ENCODE measurements at regions not wholly inside any gene's neighbourhood (a gene's known extent, or its start where the extent isn't known, plus 50 kb on each side); places are given as distances from the start of the nearest gene placed in this dataset.
A peak's percentile ranks its signal among the peaks of the same experiment; 100 is the strongest.

DNA sequence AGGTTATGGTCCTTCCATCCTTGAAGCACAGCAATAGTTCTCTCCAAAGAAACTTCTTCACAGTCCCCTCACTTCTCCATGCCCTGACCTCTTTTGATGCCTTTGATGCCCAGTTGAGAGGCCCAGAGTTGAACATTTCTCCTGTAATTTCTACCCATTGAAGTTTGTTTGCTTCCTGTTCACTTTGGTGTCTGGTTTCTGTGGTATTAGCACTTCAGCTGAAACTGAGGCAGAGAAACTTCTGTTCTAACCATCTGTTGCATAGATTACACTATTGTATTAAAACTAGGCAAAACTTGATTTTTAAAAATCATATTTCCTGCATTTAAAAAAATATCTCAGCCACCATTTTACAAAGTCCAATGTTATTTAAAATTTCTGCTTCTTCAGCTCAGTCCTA, 89.8 kb upstream of the ADGRG2 start:
- Histone ChIP-seq H3K4me3 (no peak overlapping the region), H3K9me3 (no peaks in the 10 kb centered on the region), H3K4me2 (no peak overlapping the region), H3K27ac (no peak overlapping the region), H3K4me1 (no peaks in the 10 kb centered on the region)
- ChIA-PET CTCF (no interaction called here), POLR2A (no interaction called here)
- FAIRE-seq (no peak), ATAC-seq (no peak), DNase-seq (ENCODE audit: low read depth in 1 of 2, low spot score in 1 of 2) (no peak)
- TF ChIP-seq KDM5A (IDR thresholded peaks at IDR 0.05) = no peak
- no peak for TF ChIP-seq RFX5 (IDR thresholded peaks at IDR 0.05)
- TF ChIP-seq, protein P1, sequence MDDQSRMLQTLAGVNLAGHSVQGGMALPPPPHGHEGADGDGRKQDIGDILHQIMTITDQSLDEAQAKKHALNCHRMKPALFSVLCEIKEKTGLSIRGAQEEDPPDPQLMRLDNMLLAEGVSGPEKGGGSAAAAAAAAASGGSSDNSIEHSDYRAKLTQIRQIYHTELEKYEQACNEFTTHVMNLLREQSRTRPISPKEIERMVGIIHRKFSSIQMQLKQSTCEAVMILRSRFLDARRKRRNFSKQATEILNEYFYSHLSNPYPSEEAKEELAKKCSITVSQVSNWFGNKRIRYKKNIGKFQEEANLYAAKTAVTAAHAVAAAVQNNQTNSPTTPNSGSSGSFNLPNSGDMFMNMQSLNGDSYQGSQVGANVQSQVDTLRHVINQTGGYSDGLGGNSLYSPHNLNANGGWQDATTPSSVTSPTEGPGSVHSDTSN (IDR thresholded peaks at IDR 0.05) = no peak
- no peak for TF ChIP-seq JUN (IDR thresholded peaks at IDR 0.05)
- TF ChIP-seq ZFP36 (IDR thresholded peaks at IDR 0.05; ENCODE audit: borderline replicate concordance, partially characterized antibody) = no peak
- TF ChIP-seq, protein P2, sequence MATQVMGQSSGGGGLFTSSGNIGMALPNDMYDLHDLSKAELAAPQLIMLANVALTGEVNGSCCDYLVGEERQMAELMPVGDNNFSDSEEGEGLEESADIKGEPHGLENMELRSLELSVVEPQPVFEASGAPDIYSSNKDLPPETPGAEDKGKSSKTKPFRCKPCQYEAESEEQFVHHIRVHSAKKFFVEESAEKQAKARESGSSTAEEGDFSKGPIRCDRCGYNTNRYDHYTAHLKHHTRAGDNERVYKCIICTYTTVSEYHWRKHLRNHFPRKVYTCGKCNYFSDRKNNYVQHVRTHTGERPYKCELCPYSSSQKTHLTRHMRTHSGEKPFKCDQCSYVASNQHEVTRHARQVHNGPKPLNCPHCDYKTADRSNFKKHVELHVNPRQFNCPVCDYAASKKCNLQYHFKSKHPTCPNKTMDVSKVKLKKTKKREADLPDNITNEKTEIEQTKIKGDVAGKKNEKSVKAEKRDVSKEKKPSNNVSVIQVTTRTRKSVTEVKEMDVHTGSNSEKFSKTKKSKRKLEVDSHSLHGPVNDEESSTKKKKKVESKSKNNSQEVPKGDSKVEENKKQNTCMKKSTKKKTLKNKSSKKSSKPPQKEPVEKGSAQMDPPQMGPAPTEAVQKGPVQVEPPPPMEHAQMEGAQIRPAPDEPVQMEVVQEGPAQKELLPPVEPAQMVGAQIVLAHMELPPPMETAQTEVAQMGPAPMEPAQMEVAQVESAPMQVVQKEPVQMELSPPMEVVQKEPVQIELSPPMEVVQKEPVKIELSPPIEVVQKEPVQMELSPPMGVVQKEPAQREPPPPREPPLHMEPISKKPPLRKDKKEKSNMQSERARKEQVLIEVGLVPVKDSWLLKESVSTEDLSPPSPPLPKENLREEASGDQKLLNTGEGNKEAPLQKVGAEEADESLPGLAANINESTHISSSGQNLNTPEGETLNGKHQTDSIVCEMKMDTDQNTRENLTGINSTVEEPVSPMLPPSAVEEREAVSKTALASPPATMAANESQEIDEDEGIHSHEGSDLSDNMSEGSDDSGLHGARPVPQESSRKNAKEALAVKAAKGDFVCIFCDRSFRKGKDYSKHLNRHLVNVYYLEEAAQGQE (IDR thresholded peaks at IDR 0.05) = no peak
- TF ChIP-seq HDAC2 (IDR thresholded peaks at IDR 0.05) = no peak
- no peak for TF ChIP-seq NFE2L2 (conservative IDR thresholded peaks at IDR 0.05; ENCODE audit: low read length)
- TF ChIP-seq, protein P3, sequence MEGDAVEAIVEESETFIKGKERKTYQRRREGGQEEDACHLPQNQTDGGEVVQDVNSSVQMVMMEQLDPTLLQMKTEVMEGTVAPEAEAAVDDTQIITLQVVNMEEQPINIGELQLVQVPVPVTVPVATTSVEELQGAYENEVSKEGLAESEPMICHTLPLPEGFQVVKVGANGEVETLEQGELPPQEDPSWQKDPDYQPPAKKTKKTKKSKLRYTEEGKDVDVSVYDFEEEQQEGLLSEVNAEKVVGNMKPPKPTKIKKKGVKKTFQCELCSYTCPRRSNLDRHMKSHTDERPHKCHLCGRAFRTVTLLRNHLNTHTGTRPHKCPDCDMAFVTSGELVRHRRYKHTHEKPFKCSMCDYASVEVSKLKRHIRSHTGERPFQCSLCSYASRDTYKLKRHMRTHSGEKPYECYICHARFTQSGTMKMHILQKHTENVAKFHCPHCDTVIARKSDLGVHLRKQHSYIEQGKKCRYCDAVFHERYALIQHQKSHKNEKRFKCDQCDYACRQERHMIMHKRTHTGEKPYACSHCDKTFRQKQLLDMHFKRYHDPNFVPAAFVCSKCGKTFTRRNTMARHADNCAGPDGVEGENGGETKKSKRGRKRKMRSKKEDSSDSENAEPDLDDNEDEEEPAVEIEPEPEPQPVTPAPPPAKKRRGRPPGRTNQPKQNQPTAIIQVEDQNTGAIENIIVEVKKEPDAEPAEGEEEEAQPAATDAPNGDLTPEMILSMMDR (IDR thresholded peaks at IDR 0.05) = no peak

DNA sequence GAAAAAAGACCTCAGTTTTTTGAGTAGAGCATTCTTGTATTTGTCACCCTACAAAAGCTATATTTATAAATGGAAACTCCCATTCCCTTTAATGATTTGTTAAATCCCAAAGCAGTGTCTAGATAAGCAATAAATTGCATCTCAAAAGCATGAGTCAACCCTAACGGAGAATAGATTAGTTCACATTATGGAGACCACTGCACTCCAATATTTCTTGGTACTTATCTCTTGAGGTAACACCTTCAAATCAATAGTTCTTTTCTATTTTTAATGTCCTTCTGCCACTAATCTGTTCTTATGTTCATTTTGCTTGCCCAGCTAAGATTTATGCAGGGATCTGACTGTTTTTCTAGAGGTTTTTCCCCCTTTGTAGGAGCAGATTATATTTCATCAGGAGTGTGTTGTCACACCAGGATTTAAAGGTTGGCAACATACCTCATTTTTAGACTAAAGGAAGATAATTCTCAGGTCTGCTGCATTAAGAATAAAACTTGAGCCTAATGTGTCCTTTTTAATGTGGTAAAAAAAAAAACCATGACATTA, 91.4 kb upstream of the ADGRG2 start:
- H3K9me3 ChIP-seq = no peaks in the 10 kb centered on the region
- FAIRE-seq (peak; percentile 18), DNase-seq (ENCODE audit: low read depth in 1 of 2, low spot score in 1 of 2) (no peak), ATAC-seq (no peak)
- H3K4me2 ChIP-seq = no peak overlapping the region
- ChIA-PET POLR2A (no interaction called here), CTCF (no interaction called here)
- no peak overlapping the region for H3K27ac ChIP-seq
- H3K4me1 ChIP-seq = no peaks in the 10 kb centered on the region
- no peak overlapping the region for H3K4me3 ChIP-seq
- TF ChIP-seq CHD2 (IDR thresholded peaks at IDR 0.05; ENCODE audit: low read length, partially characterized antibody) (no peak), POLR2AphosphoS2 (conservative IDR thresholded peaks at IDR 0.05; ENCODE audit: low read length) (no peak)
- 81% methylated on average over 1 of the region's 1 CpG for WGBS (ENCODE audit: missing lambda C conversion rate)

DNA sequence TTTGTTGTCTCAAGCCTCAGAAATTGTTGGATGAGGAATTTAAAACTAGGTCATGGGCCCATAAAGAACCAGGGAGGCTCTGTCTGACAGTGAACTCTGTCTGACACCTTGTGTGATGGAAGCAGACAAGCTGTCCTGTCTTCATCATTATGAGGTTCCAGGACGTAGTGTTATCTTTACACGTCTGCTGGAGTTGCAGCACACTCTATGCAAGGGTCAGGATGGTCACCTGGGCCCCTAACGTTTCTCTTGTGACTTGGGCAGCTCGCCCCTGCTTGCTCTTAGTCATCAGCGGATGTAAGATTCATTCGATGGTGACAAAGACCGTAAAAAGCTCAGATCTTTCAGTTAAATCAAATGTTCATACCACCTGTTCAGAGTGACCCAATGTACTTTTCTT, 92.0 kb upstream of the ADGRG2 start:
- no peak overlapping the region for H3K4me3 ChIP-seq

More for the DNA sequence above, 92.0 kb upstream of the ADGRG2 start:
- TF ChIP-seq POLR2AphosphoS2 (conservative IDR thresholded peaks at IDR 0.05; ENCODE audit: low read length) (no peak), HEYL (CRISPR knock-in tag; IDR thresholded peaks at IDR 0.05) (no peak), TP53 (CRISPR knock-in tag; IDR thresholded peaks at IDR 0.05) (no peak), RARB (CRISPR knock-in tag; IDR thresholded peaks at IDR 0.05) (no peak), HOXB13 (CRISPR knock-in tag; IDR thresholded peaks at IDR 0.05; ENCODE audit: low read depth) (no peak), EP300 (IDR thresholded peaks at IDR 0.05) (no peak)
- TF ChIP-seq, protein P4, sequence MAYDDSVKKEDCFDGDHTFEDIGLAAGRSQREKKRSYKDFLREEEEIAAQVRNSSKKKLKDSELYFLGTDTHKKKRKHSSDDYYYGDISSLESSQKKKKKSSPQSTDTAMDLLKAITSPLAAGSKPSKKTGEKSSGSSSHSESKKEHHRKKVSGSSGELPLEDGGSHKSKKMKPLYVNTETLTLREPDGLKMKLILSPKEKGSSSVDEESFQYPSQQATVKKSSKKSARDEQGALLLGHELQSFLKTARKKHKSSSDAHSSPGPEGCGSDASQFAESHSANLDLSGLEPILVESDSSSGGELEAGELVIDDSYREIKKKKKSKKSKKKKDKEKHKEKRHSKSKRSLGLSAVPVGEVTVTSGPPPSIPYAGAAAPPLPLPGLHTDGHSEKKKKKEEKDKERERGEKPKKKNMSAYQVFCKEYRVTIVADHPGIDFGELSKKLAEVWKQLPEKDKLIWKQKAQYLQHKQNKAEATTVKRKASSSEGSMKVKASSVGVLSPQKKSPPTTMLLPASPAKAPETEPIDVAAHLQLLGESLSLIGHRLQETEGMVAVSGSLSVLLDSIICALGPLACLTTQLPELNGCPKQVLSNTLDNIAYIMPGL (CRISPR knock-in tag; IDR thresholded peaks at IDR 0.05; ENCODE audit: borderline replicate concordance) = no peak
- TF ChIP-seq, protein P5, sequence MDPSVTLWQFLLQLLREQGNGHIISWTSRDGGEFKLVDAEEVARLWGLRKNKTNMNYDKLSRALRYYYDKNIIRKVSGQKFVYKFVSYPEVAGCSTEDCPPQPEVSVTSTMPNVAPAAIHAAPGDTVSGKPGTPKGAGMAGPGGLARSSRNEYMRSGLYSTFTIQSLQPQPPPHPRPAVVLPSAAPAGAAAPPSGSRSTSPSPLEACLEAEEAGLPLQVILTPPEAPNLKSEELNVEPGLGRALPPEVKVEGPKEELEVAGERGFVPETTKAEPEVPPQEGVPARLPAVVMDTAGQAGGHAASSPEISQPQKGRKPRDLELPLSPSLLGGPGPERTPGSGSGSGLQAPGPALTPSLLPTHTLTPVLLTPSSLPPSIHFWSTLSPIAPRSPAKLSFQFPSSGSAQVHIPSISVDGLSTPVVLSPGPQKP (IDR thresholded peaks at IDR 0.05; ENCODE audit: low read depth, low read length) = no peak
- H3K9me3 ChIP-seq = no peaks in the 10 kb centered on the region
- POLR2A ChIA-PET = no interaction called here
- no peak overlapping the region for H3K4me2 ChIP-seq
- no peaks in the 10 kb centered on the region for H3K4me1 ChIP-seq
- no peak for DNase-seq (ENCODE audit: low read depth in 1 of 2, low spot score in 1 of 2)
- WGBS (ENCODE audit: missing lambda C conversion rate) = 42% methylated on average over 6 of the region's 7 CpGs
- ATAC-seq = no peak
- H3K27ac ChIP-seq = no peak overlapping the region
- FAIRE-seq = no peak
- CTCF ChIA-PET = no interaction called here
